ENCODE measurements at regions not wholly inside any gene's neighbourhood (a gene's known extent, or its start where the extent isn't known, plus 50 kb on each side); places are given as distances from the start of the nearest gene placed in this dataset.

GRCh38 chr2:158742536-158742935 lies 52.6 kb upstream of the DAPL1 start:
- Histone ChIP-seq H3K4me2 (ENCODE audit: insufficient read depth, low read length) (no peak overlapping the region), H4K20me1 (ENCODE audit: insufficient read depth, low read length) (no peaks in the 10 kb centered on the region), H3K9ac (ENCODE audit: low read depth, low read length) (no peak overlapping the region), H3K79me2 (ENCODE audit: insufficient read depth, low read length) (no peaks in the 10 kb centered on the region), H3K9me3 (ENCODE audit: insufficient read depth, low read length, severe bottlenecking) (no peaks in the 10 kb centered on the region), H3K27me3 (ENCODE audit: insufficient read depth, low read length, poor library complexity) (peaks cover 9% of the 10 kb centered on the region), H3K27ac (ENCODE audit: low read length) (no peak overlapping the region), H2AFZ (ENCODE audit: low read depth, low read length) (no peak overlapping the region), H3K4me3 (ENCODE audit: low read depth in 1 of 2, low read length in 2 of 2) (no peak overlapping the region), H3K4me1 (ENCODE audit: insufficient read depth, low read length) (no peaks in the 10 kb centered on the region), H3K36me3 (ENCODE audit: insufficient read depth, low read length) (no peaks in the 10 kb centered on the region)
- no peak for TF ChIP-seq EZH2 (IDR thresholded peaks at IDR 0.05; ENCODE audit: borderline replicate concordance, low read depth, low read length, severe bottlenecking)
- TF ChIP-seq, protein P1, sequence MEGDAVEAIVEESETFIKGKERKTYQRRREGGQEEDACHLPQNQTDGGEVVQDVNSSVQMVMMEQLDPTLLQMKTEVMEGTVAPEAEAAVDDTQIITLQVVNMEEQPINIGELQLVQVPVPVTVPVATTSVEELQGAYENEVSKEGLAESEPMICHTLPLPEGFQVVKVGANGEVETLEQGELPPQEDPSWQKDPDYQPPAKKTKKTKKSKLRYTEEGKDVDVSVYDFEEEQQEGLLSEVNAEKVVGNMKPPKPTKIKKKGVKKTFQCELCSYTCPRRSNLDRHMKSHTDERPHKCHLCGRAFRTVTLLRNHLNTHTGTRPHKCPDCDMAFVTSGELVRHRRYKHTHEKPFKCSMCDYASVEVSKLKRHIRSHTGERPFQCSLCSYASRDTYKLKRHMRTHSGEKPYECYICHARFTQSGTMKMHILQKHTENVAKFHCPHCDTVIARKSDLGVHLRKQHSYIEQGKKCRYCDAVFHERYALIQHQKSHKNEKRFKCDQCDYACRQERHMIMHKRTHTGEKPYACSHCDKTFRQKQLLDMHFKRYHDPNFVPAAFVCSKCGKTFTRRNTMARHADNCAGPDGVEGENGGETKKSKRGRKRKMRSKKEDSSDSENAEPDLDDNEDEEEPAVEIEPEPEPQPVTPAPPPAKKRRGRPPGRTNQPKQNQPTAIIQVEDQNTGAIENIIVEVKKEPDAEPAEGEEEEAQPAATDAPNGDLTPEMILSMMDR (IDR thresholded peaks at IDR 0.05; ENCODE audit: borderline replicate concordance, extremely low read depth, low read length, poor library complexity, severe bottlenecking) = no peak
- ATAC-seq (ENCODE audit: insufficient read depth, low read depth) = no peak
- DNase-seq = no peak

GRCh38 chr2:158743466-158743865 lies 51.7 kb upstream of the DAPL1 start:
- TF ChIP-seq, protein P1 (IDR thresholded peaks at IDR 0.05; ENCODE audit: borderline replicate concordance, extremely low read depth, low read length, poor library complexity, severe bottlenecking) = no peak
- TF ChIP-seq EZH2 (IDR thresholded peaks at IDR 0.05; ENCODE audit: borderline replicate concordance, low read depth, low read length, severe bottlenecking) = no peak
- no peaks in the 10 kb centered on the region for H4K20me1 ChIP-seq (ENCODE audit: insufficient read depth, low read length)
- no peaks in the 10 kb centered on the region for H3K9me3 ChIP-seq (ENCODE audit: insufficient read depth, low read length, severe bottlenecking)
- ATAC-seq (ENCODE audit: insufficient read depth, low read depth) (no peak), DNase-seq (no peak)
- H3K79me2 ChIP-seq (ENCODE audit: insufficient read depth, low read length) = no peaks in the 10 kb centered on the region
- no peaks in the 10 kb centered on the region for H3K36me3 ChIP-seq (ENCODE audit: insufficient read depth, low read length)
- no peaks in the 10 kb centered on the region for H3K4me1 ChIP-seq (ENCODE audit: insufficient read depth, low read length)
- H3K9ac ChIP-seq (ENCODE audit: low read depth, low read length) = no peak overlapping the region
- peaks cover 9% of the 10 kb centered on the region for H3K27me3 ChIP-seq (ENCODE audit: insufficient read depth, low read length, poor library complexity)
- H3K27ac ChIP-seq (ENCODE audit: low read length) = no peak overlapping the region
- H3K4me2 ChIP-seq (ENCODE audit: insufficient read depth, low read length) = no peak overlapping the region
- H2AFZ ChIP-seq (ENCODE audit: low read depth, low read length) = no peak overlapping the region
- H3K4me3 ChIP-seq (ENCODE audit: low read depth in 1 of 2, low read length in 2 of 2) = no peak overlapping the region

GRCh38 chr2:158743879-158744278 lies 51.2 kb upstream of the DAPL1 start:
- Histone ChIP-seq H3K27me3 (ENCODE audit: insufficient read depth, low read length, poor library complexity) (peaks cover 7% of the 10 kb centered on the region), H3K27ac (ENCODE audit: low read length) (no peak overlapping the region), H3K9me3 (ENCODE audit: insufficient read depth, low read length, severe bottlenecking) (no peaks in the 10 kb centered on the region), H3K4me2 (ENCODE audit: insufficient read depth, low read length) (no peak overlapping the region), H2AFZ (ENCODE audit: low read depth, low read length) (no peak overlapping the region), H3K4me1 (ENCODE audit: insufficient read depth, low read length) (no peaks in the 10 kb centered on the region), H3K4me3 (ENCODE audit: low read depth in 1 of 2, low read length in 2 of 2) (no peak overlapping the region), H3K79me2 (ENCODE audit: insufficient read depth, low read length) (no peaks in the 10 kb centered on the region), H3K36me3 (ENCODE audit: insufficient read depth, low read length) (no peaks in the 10 kb centered on the region), H3K9ac (ENCODE audit: low read depth, low read length) (no peak overlapping the region), H4K20me1 (ENCODE audit: insufficient read depth, low read length) (no peaks in the 10 kb centered on the region)
- DNase-seq (no peak), ATAC-seq (ENCODE audit: insufficient read depth, low read depth) (no peak)
- TF ChIP-seq EZH2 (IDR thresholded peaks at IDR 0.05; ENCODE audit: borderline replicate concordance, low read depth, low read length, severe bottlenecking) = no peak
- TF ChIP-seq, protein P1 (IDR thresholded peaks at IDR 0.05; ENCODE audit: borderline replicate concordance, extremely low read depth, low read length, poor library complexity, severe bottlenecking) = no peak

All from DND-41 (cell line).